Karpas-422 (cell line): ENCODE measurements at regions not wholly inside any gene's neighbourhood (a gene's known extent, or its start where the extent isn't known, plus 50 kb on each side); places are given as distances from the start of the nearest gene placed in this dataset.

ENCODE experiments used
- DNase-seq: peaks from one replicate; pipeline ENCODE4 v3.0.0-alpha.2; 2015
- H2AFZ ChIP-seq: fragments of 200-600 bp; sonication (generic); 2 replicates; pipeline ENCODE4 v1.6.1; 2014; ENCODE audit warnings: antibody characterized with exemption, low read length, mixed read lengths
- H3K27ac ChIP-seq: fragments of 200-600 bp; sonication (generic); 2 replicates; pipeline ENCODE4 v1.5.1; 2014; ENCODE audit warnings: mild to moderate bottlenecking, low read length, moderate library complexity
- H3K27me3 ChIP-seq: fragments of 200-600 bp; sonication (generic); 2 replicates; pipeline ENCODE4 v1.6.1; 2014; ENCODE audit warnings: low read length, mixed read lengths
- H3K36me3 ChIP-seq: fragments of 200-600 bp; sonication (generic); 2 replicates; pipeline ENCODE4 v1.6.1; 2014; ENCODE audit warnings: low read length, mixed read lengths; ENCODE audit not compliant: insufficient read depth
- H3K4me1 ChIP-seq: fragments of 200-600 bp; sonication (generic); 2 replicates; pipeline ENCODE4 v1.6.1; 2014; ENCODE audit warnings: mild to moderate bottlenecking, low read length, mixed read lengths
- H3K4me2 ChIP-seq: fragments of 200-600 bp; sonication (generic); 2 replicates; pipeline ENCODE4 v1.6.1; 2014; ENCODE audit warnings: low read length, low read depth, mild to moderate bottlenecking; ENCODE audit not compliant: poor library complexity, severe bottlenecking
- H3K4me3 ChIP-seq: fragments of 200-600 bp; sonication (generic); 2 replicates; pipeline ENCODE4 v1.5.1; 2014; ENCODE audit warnings: mild to moderate bottlenecking, antibody characterized with exemption, low read length, mixed read lengths
- H3K79me2 ChIP-seq: fragments of 200-600 bp; sonication (generic); 2 replicates; pipeline ENCODE4 v1.6.1; 2014; ENCODE audit warnings: mild to moderate bottlenecking, low read length, mixed read lengths
- H3K9ac ChIP-seq: fragments of 200-600 bp; sonication (generic); 2 replicates; pipeline ENCODE4 v1.6.0; 2014; ENCODE audit warnings: low read length
- H3K9me2 ChIP-seq: fragments of 200-600 bp; sonication (generic), shearing (Covaris generic); replicated peaks from 2 replicates; pipeline ENCODE4 v1.6.0; 2014; ENCODE audit warnings: mild to moderate bottlenecking, low read length, moderate library complexity; ENCODE audit not compliant: insufficient read depth
- H3K9me3 ChIP-seq: fragments of 300-700, 200-600 bp; sonication (generic); 2 replicates; pipeline ENCODE4 v1.6.1; 2014; ENCODE audit warnings: low read length, mixed read lengths
- H4K20me1 ChIP-seq: fragments of 200-600 bp; sonication (generic); 2 replicates; pipeline ENCODE4 v1.6.1; 2014; ENCODE audit warnings: mild to moderate bottlenecking, antibody characterized with exemption, low read length, low read depth; ENCODE audit not compliant: insufficient read depth

DNA sequence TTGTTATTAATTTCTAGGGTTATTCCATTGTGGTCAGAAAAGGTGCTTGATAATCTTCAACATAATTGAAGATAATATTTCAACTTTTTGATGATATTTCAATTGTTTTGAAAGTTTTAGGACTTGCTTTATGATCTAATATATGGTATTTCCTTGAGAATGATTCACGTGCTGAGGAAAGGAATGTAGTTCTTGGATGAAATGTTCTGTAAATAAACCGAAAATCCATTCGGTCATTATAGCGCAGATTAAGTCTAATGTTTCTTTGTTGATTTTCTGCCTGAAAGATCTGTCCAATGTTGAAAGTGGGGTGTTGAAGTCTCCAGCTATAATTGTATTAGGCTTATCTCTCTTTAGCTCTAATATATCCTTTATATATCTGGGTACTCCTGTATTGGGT, 617.5 kb upstream of the NECTIN3 start:
- Histone ChIP-seq H3K36me3 (no peaks in the 10 kb centered on the region), H3K27ac (no peak overlapping the region), H3K9me3 (peaks cover 13% of the 10 kb centered on the region), H3K27me3 (no peaks in the 10 kb centered on the region), H3K4me2 (no peak overlapping the region), H2AFZ (no peak overlapping the region), H4K20me1 (no peaks in the 10 kb centered on the region), H3K79me2 (no peaks in the 10 kb centered on the region), H3K9me2 (no peaks in the 10 kb centered on the region), H3K4me1 (no peaks in the 10 kb centered on the region), H3K9ac (no peak overlapping the region), H3K4me3 (no peak overlapping the region)
- DNase-seq, result no peak

DNA sequence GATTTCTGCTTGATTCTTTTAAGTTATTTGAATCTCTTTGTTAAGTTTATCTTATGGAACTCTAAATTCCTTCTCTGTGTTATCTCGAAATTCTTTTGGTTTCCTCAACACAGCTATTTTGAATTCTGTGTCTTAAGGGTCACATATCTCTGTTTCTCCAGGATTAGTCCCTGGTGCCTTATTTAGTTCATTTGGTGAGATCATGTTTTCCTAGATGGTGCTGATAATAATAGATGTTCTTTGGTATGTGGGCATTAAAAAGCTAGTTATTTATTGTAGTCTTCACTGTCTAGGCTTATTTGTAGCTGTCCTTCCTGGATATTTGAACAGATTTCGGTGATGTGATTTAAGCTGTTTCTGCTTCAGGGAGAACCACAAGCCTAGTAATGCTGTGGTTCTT, 615.6 kb upstream of the NECTIN3 start:
- Histone ChIP-seq H4K20me1 (no peaks in the 10 kb centered on the region), H3K27ac (no peak overlapping the region), H3K9me3 (peaks cover 22% of the 10 kb centered on the region), H3K9me2 (no peaks in the 10 kb centered on the region), H3K4me2 (no peak overlapping the region), H2AFZ (no peak overlapping the region), H3K9ac (no peak overlapping the region), H3K4me1 (no peaks in the 10 kb centered on the region), H3K36me3 (no peaks in the 10 kb centered on the region), H3K4me3 (no peak overlapping the region), H3K79me2 (no peaks in the 10 kb centered on the region), H3K27me3 (no peaks in the 10 kb centered on the region)
- DNase-seq, result no peak

GRCh38 chr3:110456438-110457138, 615.0 kb upstream of the NECTIN3 start:
- no peaks in the 10 kb centered on the region for H3K4me1 ChIP-seq
- no peak overlapping the region for H3K9ac ChIP-seq
- H3K9me2 ChIP-seq, result no peaks in the 10 kb centered on the region
- H3K27ac ChIP-seq, result no peak overlapping the region
- no peaks in the 10 kb centered on the region for H3K27me3 ChIP-seq
- H3K36me3 ChIP-seq, result no peaks in the 10 kb centered on the region
- no peaks in the 10 kb centered on the region for H3K79me2 ChIP-seq
- no peak overlapping the region for H2AFZ ChIP-seq
- no peaks in the 10 kb centered on the region for H4K20me1 ChIP-seq
- H3K4me3 ChIP-seq, result no peak overlapping the region
- H3K4me2 ChIP-seq, result no peak overlapping the region
- H3K9me3 ChIP-seq, result peaks cover 26% of the 10 kb centered on the region
- no peak for DNase-seq

GRCh38 chr3:110457508-110457907, 614.1 kb upstream of the NECTIN3 start:
- no peak overlapping the region for H3K4me2 ChIP-seq
- H3K4me1 ChIP-seq, result no peaks in the 10 kb centered on the region
- no peak overlapping the region for H3K27ac ChIP-seq
- no peaks in the 10 kb centered on the region for H3K27me3 ChIP-seq
- no peaks in the 10 kb centered on the region for H3K36me3 ChIP-seq
- no peak overlapping the region for H3K9ac ChIP-seq
- no peaks in the 10 kb centered on the region for H3K79me2 ChIP-seq
- no peak for DNase-seq
- no peaks in the 10 kb centered on the region for H4K20me1 ChIP-seq
- H3K9me3 ChIP-seq, result peaks cover 32% of the 10 kb centered on the region
- no peaks in the 10 kb centered on the region for H3K9me2 ChIP-seq
- H2AFZ ChIP-seq, result no peak overlapping the region
- H3K4me3 ChIP-seq, result no peak overlapping the region

GRCh38 chr3:110459021-110459420, 612.6 kb upstream of the NECTIN3 start:
- Histone ChIP-seq H3K79me2 (no peaks in the 10 kb centered on the region), H3K4me2 (no peak overlapping the region), H3K27me3 (no peaks in the 10 kb centered on the region), H2AFZ (no peak overlapping the region), H3K4me3 (no peak overlapping the region), H3K4me1 (no peaks in the 10 kb centered on the region), H3K27ac (no peak overlapping the region), H3K36me3 (no peaks in the 10 kb centered on the region), H3K9me3 (peaks cover 40% of the 10 kb centered on the region), H3K9me2 (no peaks in the 10 kb centered on the region), H4K20me1 (no peaks in the 10 kb centered on the region), H3K9ac (no peak overlapping the region)
- DNase-seq, result no peak

GRCh38 chr3:110470310-110470709, 601.3 kb upstream of the NECTIN3 start:
- H3K4me2 ChIP-seq, result no peak overlapping the region
- H4K20me1 ChIP-seq, result no peaks in the 10 kb centered on the region
- H3K9ac ChIP-seq, result no peak overlapping the region

DNA sequence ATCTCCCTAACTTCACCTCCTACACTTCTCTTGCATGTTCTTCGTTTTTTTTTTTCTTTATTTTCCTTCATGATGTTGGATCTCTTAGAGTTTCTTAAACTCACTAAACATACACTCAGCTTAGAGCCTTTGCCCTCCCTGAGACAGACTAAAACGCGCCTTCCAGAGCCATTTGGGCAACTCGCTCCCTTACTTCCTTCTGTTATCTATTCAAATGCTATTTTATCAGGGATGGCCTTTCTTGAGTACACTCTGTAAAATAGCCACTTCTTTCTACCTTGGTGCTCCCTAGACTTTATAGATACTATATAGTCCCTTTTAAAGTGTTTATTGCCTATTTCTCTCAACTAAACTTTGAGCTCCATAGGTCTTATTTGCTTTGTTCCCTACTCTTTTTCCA, 598.2 kb upstream of the NECTIN3 start:
- no peak overlapping the region for H3K4me3 ChIP-seq
- no peaks in the 10 kb centered on the region for H3K36me3 ChIP-seq
- H3K9me3 ChIP-seq, result peaks cover 14% of the 10 kb centered on the region
- no peaks in the 10 kb centered on the region for H4K20me1 ChIP-seq
- no peak overlapping the region for H3K27ac ChIP-seq
- no peaks in the 10 kb centered on the region for H3K79me2 ChIP-seq
- H3K9me2 ChIP-seq, result no peaks in the 10 kb centered on the region
- no peak overlapping the region for H3K9ac ChIP-seq
- DNase-seq, result no peak
- no peaks in the 10 kb centered on the region for H3K4me1 ChIP-seq
- H2AFZ ChIP-seq, result no peak overlapping the region
- no peak overlapping the region for H3K4me2 ChIP-seq
- no peaks in the 10 kb centered on the region for H3K27me3 ChIP-seq

More at GRCh38 chr3:110470310-110470709, 601.3 kb upstream of the NECTIN3 start:
- DNase-seq, result no peak
- H3K36me3 ChIP-seq, result no peaks in the 10 kb centered on the region
- no peak overlapping the region for H3K4me3 ChIP-seq
- no peaks in the 10 kb centered on the region for H3K79me2 ChIP-seq
- H3K27me3 ChIP-seq, result no peaks in the 10 kb centered on the region
- H3K9me3 ChIP-seq, result peaks cover 17% of the 10 kb centered on the region
- no peak overlapping the region for H2AFZ ChIP-seq
- no peaks in the 10 kb centered on the region for H3K4me1 ChIP-seq
- H3K27ac ChIP-seq, result no peak overlapping the region
- H3K9me2 ChIP-seq, result no peaks in the 10 kb centered on the region

- Histone ChIP-seq H3K9me2 (no peaks in the 10 kb centered on the region), H2AFZ (no peak overlapping the region), H3K4me1 (no peaks in the 10 kb centered on the region), H4K20me1 (no peaks in the 10 kb centered on the region), H3K4me3 (no peak overlapping the region), H3K9me3 (peaks cover 21% of the 10 kb centered on the region), H3K4me2 (no peak overlapping the region), H3K27ac (no peak overlapping the region), H3K9ac (no peak overlapping the region), H3K36me3 (no peaks in the 10 kb centered on the region; the same call in 1 of the 2 replicates), H3K79me2 (no peaks in the 10 kb centered on the region), H3K27me3 (no peaks in the 10 kb centered on the region)
- no peak for DNase-seq
Observed at GRCh38 chr3:110474397-110474796, 597.2 kb upstream of the NECTIN3 start.
